ENCODE measurements at regions not wholly inside any gene's neighbourhood (a gene's known extent, or its start where the extent isn't known, plus 50 kb on each side); places are given as distances from the start of the nearest gene placed in this dataset.

DNA sequence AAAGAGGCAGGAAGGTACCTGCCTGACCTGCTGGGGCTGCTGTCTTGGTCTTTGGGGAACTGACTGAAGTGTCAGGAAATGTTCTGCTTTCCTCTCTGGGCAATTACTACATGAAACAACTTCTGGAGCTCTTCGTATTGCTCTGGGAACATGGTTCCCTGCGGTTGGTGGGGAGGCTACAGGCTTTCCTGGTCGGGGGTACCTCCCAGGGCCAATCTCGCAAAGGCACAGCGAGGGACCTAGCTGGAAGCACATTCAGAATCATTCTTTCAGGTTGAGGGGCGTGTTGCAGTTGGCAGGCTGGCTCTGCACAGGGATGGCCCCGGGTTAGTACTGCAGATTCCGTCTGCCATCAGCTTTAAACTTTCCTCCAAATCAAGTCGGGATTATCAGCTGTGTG is 88.9 kb upstream of the RANBP3L start:
- no peak overlapping the region for H2AFZ ChIP-seq (ENCODE audit: control insufficient read depth, low read depth, low read length)
- TF ChIP-seq STAT1 (conservative IDR thresholded peaks at IDR 0.05): no peak
- TF ChIP-seq SMAD1 (IDR thresholded peaks at IDR 0.05; ENCODE audit: low read depth, partially characterized antibody): no peak
- no peak for TF ChIP-seq ZSCAN29 (IDR thresholded peaks at IDR 0.05)
- no peak for TF ChIP-seq JUNB (IDR thresholded peaks at IDR 0.05)
- TF ChIP-seq ZBTB33 (IDR thresholded peaks at IDR 0.05): no peak
- TF ChIP-seq SREBF2 (IDR thresholded peaks at IDR 0.05; ENCODE audit: low read length): no peak
- no peak for TF ChIP-seq RAD21 (IDR thresholded peaks at IDR 0.05; ENCODE audit: insufficient read depth, low read depth, low read length)
- TF ChIP-seq TCF12 (IDR thresholded peaks at IDR 0.05; ENCODE audit: low read depth, low read length): no peak
- TF ChIP-seq, protein P1, sequence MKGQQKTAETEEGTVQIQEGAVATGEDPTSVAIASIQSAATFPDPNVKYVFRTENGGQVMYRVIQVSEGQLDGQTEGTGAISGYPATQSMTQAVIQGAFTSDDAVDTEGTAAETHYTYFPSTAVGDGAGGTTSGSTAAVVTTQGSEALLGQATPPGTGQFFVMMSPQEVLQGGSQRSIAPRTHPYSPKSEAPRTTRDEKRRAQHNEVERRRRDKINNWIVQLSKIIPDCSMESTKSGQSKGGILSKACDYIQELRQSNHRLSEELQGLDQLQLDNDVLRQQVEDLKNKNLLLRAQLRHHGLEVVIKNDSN (IDR thresholded peaks at IDR 0.05; ENCODE audit: borderline replicate concordance, extremely low read length, insufficient read depth, low read depth, low read length): no peak
- TF ChIP-seq SREBF1 (IDR thresholded peaks at IDR 0.05; ENCODE audit: low read length): no peak
- TF ChIP-seq CBX3 (IDR thresholded peaks at IDR 0.05; ENCODE audit: borderline replicate concordance, low read depth): no peak
- no peak for TF ChIP-seq EED (IDR thresholded peaks at IDR 0.05; ENCODE audit: low read depth)
- TF ChIP-seq RFX5 (IDR thresholded peaks at IDR 0.05; ENCODE audit: low read depth, low read length): no peak
- TF ChIP-seq KLF5 (IDR thresholded peaks at IDR 0.05; ENCODE audit: partially characterized antibody): no peak
- TF ChIP-seq NR2C2 (IDR thresholded peaks at IDR 0.05; ENCODE audit: borderline replicate concordance, control insufficient read depth, insufficient read length, low read depth): no peak
- no peak for ATAC-seq
- SMC1A ChIA-PET (ENCODE audit: uncharacterized antibody, unreplicated experiment): interaction anchor here (1.2 kb wide), 1 partner anchor 10 kb away, joined by 3 read pairs; no protein-coding TSS in a partner anchor
- POLR2A ChIA-PET: interaction anchor here (0.7 kb wide), 1 partner anchor 23 kb away, joined by 3 read pairs; no protein-coding TSS in a partner anchor
- no peak for DNase-seq (ENCODE audit: low read depth, low spot score)
- H3K36me3 ChIP-seq (ENCODE audit: control insufficient read depth in 2 of 2, insufficient read depth in 2 of 2, low read length in 1 of 2): no peaks in the 10 kb centered on the region
- no peaks in the 10 kb centered on the region for H3K9me3 ChIP-seq (replicated peaks; ENCODE audit: control insufficient read depth, insufficient read depth, low read length)
- CTCF ChIA-PET: no interaction called here
- no peak overlapping the region for H3K27ac ChIP-seq (ENCODE audit: control insufficient read depth, insufficient read depth)
- peaks cover 0 to 3% of the 10 kb centered on the region in 2 experiments; a peak in 2 of 4 replicates for H3K27me3 ChIP-seq (replicated peaks in 1 of 2; ENCODE audit: control insufficient read depth in 2 of 2, insufficient read depth in 2 of 2, low read length in 1 of 2)
- WGBS (ENCODE audit: insufficient coverage, insufficient replicate concordance, low lambda C conversion rate, missing lambda C conversion rate): 7% methylated on average over 9 of the region's 9 CpGs
- H3K9ac ChIP-seq (ENCODE audit: control insufficient read depth, insufficient read depth, low read length): no peak overlapping the region
- intact Hi-C loops (cut with micrococcal nuclease; ENCODE audit: unreplicated experiment) (no loop called here), in situ Hi-C loops (cut with MboI) (no loop called here)
- H3K4me3 ChIP-seq: no peak overlapping the region
- no peaks in the 10 kb centered on the region for H4K20me1 ChIP-seq (ENCODE audit: control insufficient read depth, insufficient read depth)
- no peak overlapping the region for H3K4me2 ChIP-seq (ENCODE audit: control insufficient read depth, insufficient read depth)
- no peaks in the 10 kb centered on the region for H3K4me1 ChIP-seq (ENCODE audit: control insufficient read depth, insufficient read depth, low read length)
- no peaks in the 10 kb centered on the region for H3K79me2 ChIP-seq (ENCODE audit: control insufficient read depth, insufficient read depth, low read length)
- RAD21 ChIA-PET (ENCODE audit: unreplicated experiment): no interaction called here
- no TSS peak for BruUV-seq (replicated peaks)
- FAIRE-seq: no peak
